ENCODE measurements at regions not wholly inside any gene's neighbourhood (a gene's known extent, or its start where the extent isn't known, plus 50 kb on each side); places are given as distances from the start of the nearest gene placed in this dataset.

- CTCF ChIA-PET = no interaction called here
- Histone ChIP-seq H3K36me3 (ENCODE audit: control insufficient read depth, insufficient read depth, low read length) (no peaks in the 10 kb centered on the region), H3K4me3 (ENCODE audit: low read depth in 2 of 2, low read length in 2 of 2) (no peak overlapping the region), H3K4me1 (ENCODE audit: control insufficient read depth, insufficient read depth, low read length) (no peaks in the 10 kb centered on the region), H3K27ac (ENCODE audit: low read length) (no peak overlapping the region), H3K9me3 (ENCODE audit: control insufficient read depth, insufficient read depth, low read depth, low read length) (no peaks in the 10 kb centered on the region), H3K27me3 (ENCODE audit: control insufficient read depth, insufficient read depth, low read length) (no peaks in the 10 kb centered on the region)
- ATAC-seq (no peak), DNase-seq (ENCODE audit: low read depth, low spot score) (no peak)
- no TSS peak for BruUV-seq (replicated peaks)
- intact Hi-C loops (cut with micrococcal nuclease; ENCODE audit: unreplicated experiment) = no loop called here
- in situ Hi-C loops (cut with HindIII; ENCODE audit: low pct_unique_long_range_greater_than_20kb, low sequenced_read_pairs) = no loop called here
- POLR2A ChIA-PET = no interaction called here
- TF ChIP-seq POLR2AphosphoS5 (IDR thresholded peaks at IDR 0.05; ENCODE audit: low read depth, low read length) = no peak
- TF ChIP-seq TCF7L2 (IDR thresholded peaks at IDR 0.05; ENCODE audit: low read depth, low read length) = no peak
- TF ChIP-seq SIN3A (IDR thresholded peaks at IDR 0.05; ENCODE audit: borderline replicate concordance, insufficient read depth, low read depth, low read length) = no peak
- no peak for TF ChIP-seq CTCF (IDR thresholded peaks at IDR 0.05)
- TF ChIP-seq REST (IDR thresholded peaks at IDR 0.05; ENCODE audit: insufficient read depth in 1 of 2, low read depth in 2 of 2, low read length in 1 of 2) = no peak
These were observed 227.3 kb downstream of the XPNPEP1 start for GRCh38 chr10:109695988-109696387.

- no peak for ATAC-seq
- Histone ChIP-seq H3K9me3 (ENCODE audit: control insufficient read depth, insufficient read depth, low read depth, low read length) (no peaks in the 10 kb centered on the region; the same call in 1 of the 2 replicates), H3K36me3 (ENCODE audit: control insufficient read depth, insufficient read depth, low read length) (no peaks in the 10 kb centered on the region), H3K27ac (ENCODE audit: low read length) (no peak overlapping the region), H3K4me3 (ENCODE audit: low read depth in 2 of 2, low read length in 2 of 2) (no peak overlapping the region), H3K27me3 (ENCODE audit: control insufficient read depth, insufficient read depth, low read length) (no peaks in the 10 kb centered on the region), H3K4me1 (ENCODE audit: control insufficient read depth, insufficient read depth, low read length) (no peaks in the 10 kb centered on the region)
- intact Hi-C loops (cut with micrococcal nuclease; ENCODE audit: unreplicated experiment) (no loop called here), in situ Hi-C loops (cut with HindIII; ENCODE audit: low pct_unique_long_range_greater_than_20kb, low sequenced_read_pairs) (no loop called here)
- ChIA-PET CTCF (no interaction called here), POLR2A (no interaction called here)
- no peak for DNase-seq (ENCODE audit: low read depth, low spot score)
- no peak for TF ChIP-seq CTCF (IDR thresholded peaks at IDR 0.05)
- no peak for TF ChIP-seq POLR2AphosphoS5 (IDR thresholded peaks at IDR 0.05; ENCODE audit: low read depth, low read length)
- TF ChIP-seq REST (IDR thresholded peaks at IDR 0.05; ENCODE audit: insufficient read depth in 1 of 2, low read depth in 2 of 2, low read length in 1 of 2) = no peak
- TF ChIP-seq TCF7L2 (IDR thresholded peaks at IDR 0.05; ENCODE audit: low read depth, low read length) = no peak
- no peak for TF ChIP-seq SIN3A (IDR thresholded peaks at IDR 0.05; ENCODE audit: borderline replicate concordance, insufficient read depth, low read depth, low read length)
- no TSS peak for BruUV-seq (replicated peaks)
These were observed 233.5 kb downstream of the XPNPEP1 start for GRCh38 chr10:109689785-109690184.

Data from Panc1 (cell line).